Central memory CD8-positive, alpha-beta T cell (primary cell): ENCODE measurements at regions not wholly inside any gene's neighbourhood (a gene's known extent, or its start where the extent isn't known, plus 50 kb on each side); places are given as distances from the start of the nearest gene placed in this dataset.

ENCODE experiments used
- ATAC-seq: fragments of 150-1000 bp; cut with Tn5 transposase; replicated peaks from 2 replicates; pipeline ENCODE4 v1.10.0; 2022; ENCODE audit warnings: mild to moderate bottlenecking, moderate FRiP score, moderate number of reproducible peaks; ENCODE audit not compliant: poor library complexity, severe bottlenecking; ENCODE audit errors: extremely low read depth
- DNase-seq, 2 donors: peaks; one replicate each; pipeline ENCODE4 v3.0.0; 2021; ENCODE audit warnings: low spot score in 2 of 2
- H3K27ac Mint-ChIP-seq: one replicate; pipeline ENCODE4 v1.8.0; 2022; ENCODE audit warnings: low read depth, mild to moderate bottlenecking, moderate library complexity, mixed read lengths
- H3K27me3 Mint-ChIP-seq: one replicate; pipeline ENCODE4 v1.8.0; 2022; ENCODE audit warnings: mixed read lengths
- H3K36me3 Mint-ChIP-seq: one replicate; pipeline ENCODE4 v1.8.0; 2022; ENCODE audit warnings: mild to moderate bottlenecking, moderate library complexity, mixed read lengths; ENCODE audit not compliant: insufficient read depth
- H3K4me1 Mint-ChIP-seq: one replicate; pipeline ENCODE4 v1.8.0; 2022; ENCODE audit warnings: mixed read lengths
- H3K4me3 Mint-ChIP-seq: one replicate; pipeline ENCODE4 v1.8.0; 2022; ENCODE audit warnings: mild to moderate bottlenecking, moderate library complexity, mixed read lengths
- H3K9me3 Mint-ChIP-seq: one replicate; pipeline ENCODE4 v1.8.0; 2022; ENCODE audit warnings: mixed read lengths

DNA sequence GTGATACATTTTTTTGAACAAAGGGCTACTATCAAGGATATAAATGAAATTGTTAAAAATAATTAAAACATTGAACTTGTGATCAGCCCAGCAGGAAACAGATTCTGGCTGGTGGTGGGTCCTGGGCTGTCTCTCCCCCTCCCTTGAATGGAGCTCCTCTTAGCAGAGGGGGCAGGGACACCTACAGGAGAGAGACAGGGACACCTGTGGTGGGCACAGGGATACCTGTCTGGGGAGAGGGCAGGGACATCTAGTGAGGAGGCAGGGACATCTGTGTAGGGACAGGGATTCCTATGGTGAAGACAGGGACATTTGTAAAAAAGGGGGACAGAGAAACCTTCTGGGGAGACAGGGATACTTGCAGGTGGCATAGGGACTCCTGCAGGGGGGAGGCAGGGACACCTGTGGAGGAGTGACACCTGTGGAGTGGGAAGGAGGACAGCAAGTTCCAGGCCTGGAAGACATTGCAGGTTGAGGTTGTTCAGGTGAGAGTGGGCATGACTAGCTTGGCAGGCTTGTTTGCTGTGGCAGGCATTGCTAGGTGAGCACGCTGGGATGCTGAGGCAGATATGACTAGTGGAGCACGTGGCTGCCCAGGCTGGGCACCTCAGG is 264.2 kb downstream of the IRX2 start:
- no peaks in the 10 kb centered on the region for H3K36me3 Mint-ChIP-seq
- no peak overlapping the region for H3K4me3 Mint-ChIP-seq
- H3K27ac Mint-ChIP-seq: no peak overlapping the region
- no peak for DNase-seq
- peaks cover 11% of the 10 kb centered on the region for H3K9me3 Mint-ChIP-seq
- H3K4me1 Mint-ChIP-seq: no peaks in the 10 kb centered on the region
- ATAC-seq: no peak
- H3K27me3 Mint-ChIP-seq: no peaks in the 10 kb centered on the region

DNA sequence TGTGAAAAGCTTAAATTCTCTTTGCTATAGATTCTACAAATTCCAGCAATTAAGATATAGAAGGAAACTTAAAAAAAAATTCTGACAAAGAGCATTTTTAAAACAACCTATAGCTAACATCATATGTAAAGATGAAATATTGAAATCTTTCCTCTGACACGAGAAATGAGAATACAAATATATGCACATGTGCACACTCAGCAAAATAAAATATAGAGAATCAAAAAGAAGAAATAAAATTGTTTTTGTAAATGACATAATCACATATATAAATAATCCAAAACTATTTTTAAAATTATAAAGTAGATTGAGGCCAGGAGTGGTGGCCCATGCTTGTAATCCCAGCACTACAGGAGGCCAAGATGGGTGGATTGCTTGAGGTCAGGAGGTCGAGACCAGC is 265.1 kb downstream of the IRX2 start:
- H3K27ac Mint-ChIP-seq: no peak overlapping the region
- DNase-seq: no peak
- no peaks in the 10 kb centered on the region for H3K36me3 Mint-ChIP-seq
- peaks cover 20% of the 10 kb centered on the region for H3K9me3 Mint-ChIP-seq
- no peak for ATAC-seq
- no peak overlapping the region for H3K4me3 Mint-ChIP-seq
- H3K27me3 Mint-ChIP-seq: no peaks in the 10 kb centered on the region
- H3K4me1 Mint-ChIP-seq: no peaks in the 10 kb centered on the region

DNA sequence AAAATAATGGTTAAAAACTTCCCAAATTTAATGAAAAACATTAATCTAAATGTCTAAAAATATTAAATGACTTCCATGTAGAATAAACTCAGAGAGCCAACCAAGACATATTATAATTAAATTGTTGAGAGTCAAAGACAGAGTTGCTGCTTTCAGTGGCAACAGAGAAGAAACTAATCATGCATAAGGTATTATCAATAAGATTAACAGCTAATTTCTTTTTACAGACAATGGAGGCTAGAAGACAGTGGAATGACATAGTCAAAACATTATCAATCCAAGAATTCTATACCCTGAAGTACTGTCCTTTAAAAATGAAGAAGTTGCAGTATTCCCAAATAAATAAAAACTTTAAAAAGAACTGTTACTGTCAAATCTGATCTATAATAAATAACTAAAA is 268.7 kb downstream of the IRX2 start:
- Mint-ChIP-seq H3K27ac (no peak overlapping the region), H3K36me3 (no peaks in the 10 kb centered on the region), H3K9me3 (peaks cover 26% of the 10 kb centered on the region), H3K4me3 (no peak overlapping the region), H3K27me3 (no peaks in the 10 kb centered on the region), H3K4me1 (no peaks in the 10 kb centered on the region)
- no peak for DNase-seq
- ATAC-seq: no peak

DNA sequence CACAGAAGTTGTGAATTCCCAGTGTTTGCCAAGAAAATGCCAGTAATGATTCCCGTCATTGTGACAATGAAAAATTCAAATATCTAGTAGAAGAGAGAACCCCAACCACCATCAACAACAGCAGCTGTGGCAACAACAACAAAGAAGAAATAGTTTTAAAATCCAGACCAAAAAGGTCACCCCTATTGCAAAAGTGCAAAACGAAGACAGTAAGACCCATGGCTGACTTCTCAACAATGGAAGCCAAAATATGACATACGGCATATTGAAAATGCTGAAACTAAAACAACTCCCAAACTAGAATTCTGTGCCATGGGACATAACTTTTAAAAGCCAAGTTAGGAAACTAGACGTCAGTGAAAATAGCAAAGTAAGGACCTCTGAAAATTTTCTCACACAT is 270.6 kb downstream of the IRX2 start:
- Mint-ChIP-seq H3K27ac (no peak overlapping the region), H3K4me3 (no peak overlapping the region), H3K9me3 (peaks cover 20% of the 10 kb centered on the region), H3K36me3 (no peaks in the 10 kb centered on the region), H3K27me3 (no peaks in the 10 kb centered on the region), H3K4me1 (no peaks in the 10 kb centered on the region)
- ATAC-seq (no peak), DNase-seq (no peak)

DNA sequence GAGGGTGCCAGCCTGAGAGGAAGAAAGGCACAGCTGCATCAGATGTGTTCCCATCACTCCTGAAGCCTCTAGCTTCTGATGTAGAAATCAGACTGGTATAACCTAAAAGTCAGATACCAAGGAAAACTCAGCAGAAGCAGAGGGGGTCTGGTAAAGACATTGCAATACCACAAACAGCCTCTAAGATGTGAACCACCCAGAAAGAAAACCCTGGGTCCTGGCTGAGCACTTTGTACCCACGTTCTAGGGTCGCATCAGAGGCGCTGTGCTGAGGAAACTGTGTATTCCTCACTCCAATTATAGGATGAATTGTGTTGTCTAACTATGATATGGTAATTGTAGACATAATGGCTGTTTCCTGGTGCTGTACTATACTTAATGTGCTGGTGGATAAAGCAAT is 275.6 kb downstream of the IRX2 start:
- DNase-seq (no peak), ATAC-seq (no peak)
- Mint-ChIP-seq H3K27me3 (no peaks in the 10 kb centered on the region), H3K4me3 (no peak overlapping the region), H3K36me3 (no peaks in the 10 kb centered on the region), H3K9me3 (peaks cover 4% of the 10 kb centered on the region), H3K27ac (no peak overlapping the region), H3K4me1 (no peaks in the 10 kb centered on the region)

DNA sequence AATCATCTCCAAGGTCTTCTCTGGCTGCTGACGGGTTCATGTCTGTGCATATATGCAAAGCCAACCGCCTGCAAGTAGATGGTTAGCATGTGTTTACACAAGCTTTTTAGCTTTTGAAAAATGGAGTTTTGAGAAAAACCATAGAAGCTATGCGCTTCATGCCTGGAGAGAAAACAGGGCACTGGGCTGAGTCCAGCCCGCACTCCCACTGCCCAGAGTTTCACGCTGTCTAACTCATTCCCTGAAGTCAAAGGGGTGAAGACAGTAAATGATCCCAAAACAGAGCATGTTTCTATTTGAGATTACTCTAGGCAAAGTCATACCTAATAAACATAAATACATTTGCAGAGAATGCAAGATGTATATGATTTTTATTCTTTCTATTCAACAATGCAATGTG is 278.8 kb downstream of the IRX2 start:
- Mint-ChIP-seq H3K4me1 (no peaks in the 10 kb centered on the region), H3K9me3 (no peaks in the 10 kb centered on the region), H3K36me3 (no peaks in the 10 kb centered on the region), H3K27ac (no peak overlapping the region), H3K27me3 (no peaks in the 10 kb centered on the region), H3K4me3 (no peak overlapping the region)
- DNase-seq (no peak), ATAC-seq (no peak)

DNA sequence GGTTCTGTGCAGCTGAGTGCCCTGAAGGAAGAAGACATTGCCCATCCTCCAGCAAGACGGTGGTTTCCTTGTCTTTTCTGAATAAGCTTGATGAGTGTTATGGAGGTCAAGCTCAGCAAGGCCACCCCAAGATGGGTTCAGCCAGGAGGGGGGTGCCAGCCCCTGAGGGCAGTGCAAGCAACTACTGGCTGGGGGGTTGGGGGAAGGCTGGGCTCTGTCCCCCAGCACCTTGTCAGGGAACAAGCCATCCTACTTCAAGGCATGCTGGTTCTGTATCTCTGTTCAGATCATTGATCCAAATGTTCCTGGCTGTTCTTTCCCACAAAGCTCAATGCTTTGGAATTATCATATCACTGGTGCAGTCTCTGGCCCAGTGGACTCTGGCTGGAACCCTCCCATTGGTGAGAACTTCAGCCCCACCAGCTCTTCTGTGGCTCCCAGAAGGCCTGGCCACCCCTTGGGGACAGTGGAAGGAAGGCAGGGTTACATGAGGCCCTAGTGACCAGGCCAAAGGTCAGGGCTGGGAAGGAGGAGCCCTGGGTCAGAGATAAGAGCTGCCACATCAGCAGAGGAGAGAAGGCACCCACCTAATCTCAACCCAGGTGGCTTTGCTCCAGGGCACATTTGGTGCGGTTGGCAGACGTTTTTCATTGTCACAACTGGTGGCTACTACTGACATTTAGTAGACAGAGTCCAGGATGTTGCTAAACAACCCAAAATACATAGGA is 280.2 kb downstream of the IRX2 start:
- H3K27ac Mint-ChIP-seq: no peak overlapping the region
- H3K36me3 Mint-ChIP-seq: no peaks in the 10 kb centered on the region
- no peak for ATAC-seq
- H3K27me3 Mint-ChIP-seq: no peaks in the 10 kb centered on the region
- no peaks in the 10 kb centered on the region for H3K4me1 Mint-ChIP-seq
- no peak for DNase-seq
- H3K4me3 Mint-ChIP-seq: no peak overlapping the region
- no peaks in the 10 kb centered on the region for H3K9me3 Mint-ChIP-seq

DNA sequence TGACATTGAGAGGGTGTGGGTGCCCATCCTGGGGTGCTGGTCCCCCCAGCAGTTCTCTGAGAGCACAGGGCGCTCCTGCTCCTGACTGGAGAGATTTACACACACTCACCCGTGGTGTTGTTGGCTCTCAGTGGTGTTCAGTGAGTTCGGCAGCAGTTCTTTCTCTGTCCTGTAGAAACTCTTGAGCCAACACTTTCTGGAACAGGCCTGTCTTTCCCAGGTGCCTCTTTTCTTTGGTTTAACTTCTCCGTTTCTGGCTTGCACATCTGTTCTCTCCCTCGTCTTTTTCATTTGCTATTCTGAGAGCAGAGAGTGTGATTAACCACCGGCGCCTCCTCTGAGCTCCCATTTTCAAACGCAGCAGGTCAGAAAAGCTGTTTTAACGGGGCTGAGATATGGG is 284.5 kb downstream of the IRX2 start:
- H3K36me3 Mint-ChIP-seq: no peaks in the 10 kb centered on the region
- ATAC-seq (no peak), DNase-seq (no peak)
- H3K4me1 Mint-ChIP-seq: no peaks in the 10 kb centered on the region
- no peak overlapping the region for H3K27ac Mint-ChIP-seq
- no peaks in the 10 kb centered on the region for H3K27me3 Mint-ChIP-seq
- H3K9me3 Mint-ChIP-seq: peaks cover 1% of the 10 kb centered on the region
- no peak overlapping the region for H3K4me3 Mint-ChIP-seq

DNA sequence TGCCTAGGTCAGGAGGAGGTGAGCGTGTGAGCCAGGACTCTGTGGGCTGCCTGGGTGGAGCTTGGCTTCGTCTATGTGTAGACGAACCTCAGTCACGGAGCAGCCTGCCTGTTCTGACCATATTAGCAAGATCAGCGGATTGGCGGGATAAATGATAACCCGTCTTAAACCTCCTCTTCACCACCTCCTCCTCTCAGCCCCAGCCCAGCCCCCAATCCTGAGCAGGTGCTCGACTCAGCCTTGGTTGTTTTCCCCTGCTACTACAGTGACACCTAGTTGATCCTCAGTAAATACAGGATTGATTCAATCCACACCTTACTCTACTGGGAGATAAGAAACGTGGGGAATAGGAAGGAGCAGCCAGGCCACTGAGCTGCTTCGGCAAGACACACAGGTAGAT is 286.1 kb downstream of the IRX2 start:
- no peaks in the 10 kb centered on the region for H3K4me1 Mint-ChIP-seq
- no peaks in the 10 kb centered on the region for H3K27me3 Mint-ChIP-seq
- H3K9me3 Mint-ChIP-seq: peaks cover 7% of the 10 kb centered on the region
- DNase-seq (no peak), ATAC-seq (no peak)
- H3K36me3 Mint-ChIP-seq: no peaks in the 10 kb centered on the region
- H3K27ac Mint-ChIP-seq: no peak overlapping the region
- H3K4me3 Mint-ChIP-seq: no peak overlapping the region

DNA sequence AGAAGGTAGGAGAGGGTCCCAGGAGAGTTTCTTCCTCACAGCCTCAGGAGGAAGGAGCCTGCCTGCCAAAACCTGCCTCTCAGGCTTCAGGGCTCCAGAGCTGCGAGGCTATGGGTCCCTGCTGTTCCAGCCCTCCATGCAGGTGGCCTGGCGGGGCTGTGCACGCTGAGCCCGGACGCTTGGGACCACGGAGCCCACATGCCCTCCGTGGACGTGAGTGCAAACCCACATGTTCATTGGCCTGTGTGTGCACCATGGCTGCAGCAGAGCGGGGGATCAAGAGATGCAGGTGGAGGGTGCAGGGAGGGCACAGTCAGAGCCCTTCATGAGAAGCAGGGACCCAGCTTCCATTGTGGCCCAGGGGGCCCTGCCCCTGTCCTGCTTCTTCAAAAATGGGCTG is 287.3 kb downstream of the IRX2 start:
- no peak overlapping the region for H3K27ac Mint-ChIP-seq
- H3K4me3 Mint-ChIP-seq: no peak overlapping the region
- H3K27me3 Mint-ChIP-seq: no peaks in the 10 kb centered on the region
- DNase-seq (no peak), ATAC-seq (no peak)
- H3K4me1 Mint-ChIP-seq: no peaks in the 10 kb centered on the region
- peaks cover 7% of the 10 kb centered on the region for H3K9me3 Mint-ChIP-seq
- no peaks in the 10 kb centered on the region for H3K36me3 Mint-ChIP-seq

DNA sequence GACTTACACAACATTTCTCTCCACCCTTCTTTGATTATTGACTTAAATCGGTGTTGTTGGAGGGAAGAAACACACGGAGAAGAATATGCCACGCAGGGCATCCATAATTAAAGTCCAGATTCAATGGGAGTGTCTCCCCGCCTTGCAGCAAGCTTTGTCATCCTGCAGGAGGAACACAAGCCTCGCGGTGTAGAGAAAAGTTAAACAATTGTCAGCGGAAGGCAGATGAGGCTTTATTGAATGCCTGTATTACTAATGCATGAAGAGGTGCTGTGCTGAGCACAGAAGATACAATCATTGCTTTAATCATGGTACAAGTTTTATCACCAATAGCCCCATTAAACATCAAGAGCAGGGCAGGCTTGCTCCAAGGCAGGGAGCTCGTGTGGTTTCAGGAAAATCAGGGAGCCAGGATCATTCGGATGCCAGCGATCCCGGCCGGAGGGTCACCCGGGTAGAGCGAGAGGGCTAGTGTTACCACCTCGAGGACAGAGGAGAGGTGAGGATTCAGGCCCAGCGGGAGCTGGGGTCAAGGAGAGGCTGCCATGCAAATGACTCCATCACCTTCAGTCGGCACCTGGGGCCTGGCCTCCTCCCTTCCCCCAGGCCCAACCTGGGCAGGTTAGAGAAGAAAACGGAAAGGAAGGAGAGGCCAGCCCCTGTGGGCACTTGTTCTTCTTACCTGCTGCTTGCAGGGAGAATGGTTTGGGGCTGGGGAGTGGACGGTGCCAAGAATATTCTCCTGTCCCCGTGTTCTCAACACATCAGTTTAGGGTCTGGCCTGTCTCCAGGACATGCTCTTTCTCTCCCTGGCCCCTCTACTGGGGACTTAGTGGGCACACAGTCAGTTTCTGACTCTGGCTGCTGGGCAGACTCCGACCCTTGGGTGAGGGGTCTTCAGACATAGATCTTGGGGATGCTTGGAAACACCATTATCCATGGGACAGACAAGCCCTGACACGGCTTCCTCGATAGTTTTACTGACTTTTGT is 289.5 kb downstream of the IRX2 start:
- Mint-ChIP-seq H3K9me3 (peaks cover 7% of the 10 kb centered on the region), H3K36me3 (no peaks in the 10 kb centered on the region), H3K27ac (no peak overlapping the region), H3K4me3 (no peak overlapping the region), H3K4me1 (no peaks in the 10 kb centered on the region), H3K27me3 (no peaks in the 10 kb centered on the region)
- ATAC-seq (no peak), DNase-seq (no peak)

DNA sequence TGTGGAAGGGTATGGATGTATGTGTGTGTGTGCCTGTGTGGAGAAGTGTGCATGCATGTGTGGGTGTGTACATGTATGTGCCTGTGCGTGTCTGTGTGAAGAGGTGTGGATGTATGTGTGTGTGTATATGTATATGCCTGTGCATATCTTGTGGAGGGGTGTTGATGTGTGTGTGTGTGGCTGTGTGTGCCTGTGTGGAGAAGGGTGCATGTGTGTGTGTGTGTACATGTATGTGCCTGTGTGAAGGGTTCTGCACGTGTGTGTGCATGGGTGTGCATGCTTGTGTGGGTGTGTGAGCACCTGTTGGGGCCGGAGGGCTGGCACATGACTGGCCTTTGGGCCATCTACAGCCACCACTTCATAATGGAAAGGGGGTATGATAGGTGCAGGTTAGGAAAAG is 291.4 kb downstream of the IRX2 start:
- Mint-ChIP-seq H3K36me3 (no peaks in the 10 kb centered on the region), H3K27me3 (no peaks in the 10 kb centered on the region), H3K27ac (no peak overlapping the region), H3K9me3 (peaks cover 7% of the 10 kb centered on the region), H3K4me1 (no peaks in the 10 kb centered on the region), H3K4me3 (no peak overlapping the region)
- no peak for DNase-seq
- ATAC-seq: no peak

DNA sequence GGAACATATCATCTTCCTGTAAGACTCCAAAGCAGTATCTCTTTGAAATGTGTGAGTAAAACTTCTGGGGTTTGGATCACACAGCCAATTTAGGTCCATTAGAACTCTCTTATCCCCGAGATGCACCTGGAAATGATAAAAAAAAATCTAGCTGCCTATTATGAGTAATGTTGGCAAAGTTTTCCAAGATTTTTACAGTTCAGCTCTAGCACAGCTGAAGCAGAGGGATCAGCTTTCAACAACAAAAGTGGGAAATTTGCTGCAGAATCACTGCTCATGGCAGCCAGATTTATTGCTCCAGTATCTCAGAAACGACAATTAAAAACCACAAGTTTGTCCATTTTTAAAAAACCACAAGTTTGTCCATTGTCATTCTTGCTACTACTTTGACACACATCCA is 292.2 kb downstream of the IRX2 start:
- Mint-ChIP-seq H3K9me3 (peaks cover 7% of the 10 kb centered on the region), H3K36me3 (no peaks in the 10 kb centered on the region), H3K4me3 (no peak overlapping the region), H3K27me3 (no peaks in the 10 kb centered on the region), H3K4me1 (no peaks in the 10 kb centered on the region), H3K27ac (no peak overlapping the region)
- ATAC-seq (no peak), DNase-seq (no peak)
